GM12891 (cell line): ENCODE measurements at regions not wholly inside any gene's neighbourhood (a gene's known extent, or its start where the extent isn't known, plus 50 kb on each side); places are given as distances from the start of the nearest gene placed in this dataset.

ENCODE experiments used
- POLR2A ChIP-seq: IDR thresholded peaks from 2 replicates; pipeline ENCODE4 v1.6.1; 2011; ENCODE audit warnings: low read depth, low read length, control low read depth
- TAF1 ChIP-seq: IDR thresholded peaks from 2 replicates; pipeline ENCODE4 v1.6.1; 2011; ENCODE audit warnings: low read depth, low read length, control low read depth

DNA sequence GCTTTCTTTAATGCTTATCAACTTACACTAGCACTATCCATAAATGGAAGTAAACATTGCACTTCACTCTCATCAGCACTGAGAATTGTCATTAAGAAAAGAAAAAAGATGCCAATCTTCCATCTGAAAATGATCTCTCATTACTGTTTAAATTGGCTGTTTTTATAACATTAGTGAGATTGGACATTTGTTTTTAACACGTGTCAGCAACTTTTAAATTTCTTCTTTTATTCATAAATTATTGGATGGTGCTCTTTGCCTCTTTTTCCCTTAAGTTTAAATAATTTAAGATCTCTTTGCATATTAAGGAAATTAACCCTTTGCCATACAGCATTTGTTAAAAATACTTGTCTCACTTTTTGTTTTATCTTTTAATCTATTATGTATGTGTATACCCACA lies 146.5 kb upstream of the CHST9 start:
- TF ChIP-seq POLR2A, result no peak
- TF ChIP-seq TAF1, result no peak
